SJCRH30 (cell line): ENCODE measurements at regions not wholly inside any gene's neighbourhood (a gene's known extent, or its start where the extent isn't known, plus 50 kb on each side); places are given as distances from the start of the nearest gene placed in this dataset.

Experiments
- DNase-seq, 2 experiments: peaks; one replicate each; pipeline ENCODE4 v3.0.0-alpha.2; 2015 to 2020
- H3K27ac ChIP-seq: fragments of 250-450 bp; sonication (Bioruptor Pico); 2 replicates; pipeline ENCODE4 v1.5.1; 2020; ENCODE audit warnings: mild to moderate bottlenecking, moderate library complexity
- H3K27me3 ChIP-seq: fragments of 250-450 bp; sonication (Bioruptor Pico); 2 replicates; pipeline ENCODE4 v1.5.1; 2020; ENCODE audit warnings: mild to moderate bottlenecking, moderate library complexity
- H3K36me3 ChIP-seq: fragments of 250-450 bp; sonication (Bioruptor Pico); 2 replicates; pipeline ENCODE4 v1.5.1; 2020; ENCODE audit warnings: mild to moderate bottlenecking, moderate library complexity
- H3K4me1 ChIP-seq: fragments of 250-450 bp; sonication (Bioruptor Pico); 2 replicates; pipeline ENCODE4 v1.5.1; 2020; ENCODE audit warnings: mild to moderate bottlenecking, moderate library complexity
- H3K4me3 ChIP-seq: fragments of 250-450 bp; sonication (Bioruptor Pico); 2 replicates; pipeline ENCODE4 v1.5.1; 2020; ENCODE audit warnings: mild to moderate bottlenecking, moderate library complexity
- H3K9me3 ChIP-seq: fragments of 250-450 bp; sonication (Bioruptor Pico); replicated peaks from 2 replicates; pipeline ENCODE4 v1.5.1; 2020; ENCODE audit warnings: mild to moderate bottlenecking, moderate library complexity

- no peaks in the 10 kb centered on the region for H3K36me3 ChIP-seq
- H3K27me3 ChIP-seq: peaks cover 4% of the 10 kb centered on the region
- DNase-seq: no peak
Observed at GRCh38 chr17:68790492-68790891, 164.7 kb downstream of the ABCA8 start.

DNA sequence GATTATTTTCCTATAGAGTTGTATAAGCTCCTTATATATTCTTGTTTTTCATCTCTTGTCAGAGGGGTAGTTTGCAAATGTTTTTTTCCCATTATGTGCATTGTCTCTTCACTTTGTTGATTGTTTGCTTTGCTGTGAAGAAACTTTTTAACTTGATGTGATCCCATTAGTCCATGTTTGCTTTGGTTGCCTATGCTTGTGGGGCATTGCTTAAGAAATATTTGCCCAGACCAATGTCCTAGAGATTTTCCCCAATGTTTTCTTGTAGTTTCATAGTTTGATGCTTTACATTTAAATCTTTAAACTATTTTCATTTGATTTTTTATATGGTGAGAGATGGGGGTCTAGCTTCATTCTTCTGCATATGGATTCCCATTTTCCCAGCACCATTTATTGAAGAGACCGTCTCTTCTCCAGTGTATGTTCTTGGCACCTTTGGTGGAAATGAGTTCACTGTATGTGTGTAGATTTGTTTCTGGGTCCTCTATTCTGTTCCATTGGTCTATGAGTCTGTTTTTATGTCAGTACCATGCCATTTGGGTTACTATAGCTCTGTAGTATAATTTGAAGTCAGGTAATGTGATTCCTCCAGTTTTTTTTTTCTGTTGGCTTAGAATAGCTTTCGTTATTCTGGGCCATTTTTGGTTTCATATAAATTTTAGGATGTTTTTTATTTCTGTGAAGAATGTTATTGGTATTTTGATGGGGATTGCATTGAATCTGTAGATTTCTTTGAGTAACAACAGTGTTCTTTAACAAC lies 165.8 kb downstream of the ABCA8 start:
- Histone ChIP-seq H3K4me1 (no peaks in the 10 kb centered on the region), H3K9me3 (no peaks in the 10 kb centered on the region), H3K27me3 (peaks cover 5% of the 10 kb centered on the region; the same call in 1 of the 2 replicates), H3K4me3 (no peak overlapping the region), H3K27ac (no peak overlapping the region), H3K36me3 (no peaks in the 10 kb centered on the region)
- DNase-seq: no peak

More at GRCh38 chr17:68790492-68790891, 164.7 kb downstream of the ABCA8 start:
- no peak overlapping the region for H3K4me3 ChIP-seq
- no peaks in the 10 kb centered on the region for H3K9me3 ChIP-seq
- H3K4me1 ChIP-seq: no peaks in the 10 kb centered on the region
- no peak overlapping the region for H3K27ac ChIP-seq

GRCh38 chr17:68785565-68786486 lies 169.4 kb downstream of the ABCA8 start:
- H3K36me3 ChIP-seq: no peaks in the 10 kb centered on the region
- peaks cover 6% of the 10 kb centered on the region; the same call in 1 of the 2 replicates for H3K27me3 ChIP-seq
- DNase-seq: no peak
- H3K4me1 ChIP-seq: no peaks in the 10 kb centered on the region
- no peak overlapping the region for H3K4me3 ChIP-seq
- H3K27ac ChIP-seq: no peak overlapping the region
- H3K9me3 ChIP-seq: no peaks in the 10 kb centered on the region

- no peaks in the 10 kb centered on the region for H3K36me3 ChIP-seq
- no peak overlapping the region for H3K27ac ChIP-seq
- H3K27me3 ChIP-seq: peaks cover 6% of the 10 kb centered on the region; the same call in 1 of the 2 replicates
- no peaks in the 10 kb centered on the region for H3K9me3 ChIP-seq
- no peaks in the 10 kb centered on the region for H3K4me1 ChIP-seq
- no peak for DNase-seq
- no peak overlapping the region for H3K4me3 ChIP-seq
Observed at GRCh38 chr17:68784431-68784830, 170.8 kb downstream of the ABCA8 start.

DNA sequence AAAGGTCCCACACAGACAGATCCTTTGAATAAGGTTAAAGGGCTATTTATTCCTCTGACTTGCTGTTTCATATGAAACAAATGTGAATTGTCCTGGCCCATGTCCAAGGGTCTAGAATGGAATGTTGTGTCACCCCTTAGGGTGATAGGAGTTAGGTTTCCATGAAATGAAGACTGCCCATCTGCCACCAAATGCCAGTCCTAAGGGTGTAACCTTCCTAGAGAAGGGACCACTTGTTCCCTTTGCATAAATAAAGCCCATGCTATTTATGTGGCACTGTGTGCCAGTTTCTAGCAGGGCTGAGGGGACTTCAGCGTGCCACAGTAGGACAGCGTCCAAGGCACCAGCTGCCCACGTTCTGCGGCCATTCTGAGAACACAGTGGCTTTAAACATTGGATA lies 171.3 kb downstream of the ABCA8 start:
- Histone ChIP-seq H3K27me3 (peaks cover 6% of the 10 kb centered on the region; the same call in 1 of the 2 replicates), H3K36me3 (no peaks in the 10 kb centered on the region), H3K4me3 (no peak overlapping the region), H3K4me1 (no peaks in the 10 kb centered on the region), H3K9me3 (no peaks in the 10 kb centered on the region), H3K27ac (no peak overlapping the region)
- peak in 1 of 2 experiments; percentile 9 for DNase-seq

DNA sequence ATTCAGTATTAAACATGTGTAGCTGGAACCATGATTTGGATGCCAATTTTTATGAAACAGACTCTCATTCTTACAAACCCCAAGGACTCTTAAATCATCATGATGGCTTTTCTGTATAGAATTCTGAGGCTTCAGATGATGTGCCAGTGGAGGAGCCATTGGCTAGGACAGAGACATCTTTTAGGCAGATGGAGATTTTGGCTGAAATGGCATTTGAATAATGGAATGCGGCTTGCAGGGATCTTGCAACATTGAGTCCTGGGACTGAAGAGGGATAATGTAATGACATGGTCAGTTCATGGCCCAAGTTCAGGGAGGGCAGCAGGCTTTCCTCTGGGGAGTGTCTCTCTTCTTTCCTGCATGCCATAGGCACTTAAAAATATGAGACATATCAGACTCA lies 172.4 kb downstream of the ABCA8 start:
- Histone ChIP-seq H3K4me3 (no peak overlapping the region), H3K27me3 (peaks cover 6% of the 10 kb centered on the region; the same call in 1 of the 2 replicates), H3K4me1 (no peaks in the 10 kb centered on the region), H3K27ac (no peak overlapping the region), H3K36me3 (no peaks in the 10 kb centered on the region), H3K9me3 (no peaks in the 10 kb centered on the region)
- no peak for DNase-seq

DNA sequence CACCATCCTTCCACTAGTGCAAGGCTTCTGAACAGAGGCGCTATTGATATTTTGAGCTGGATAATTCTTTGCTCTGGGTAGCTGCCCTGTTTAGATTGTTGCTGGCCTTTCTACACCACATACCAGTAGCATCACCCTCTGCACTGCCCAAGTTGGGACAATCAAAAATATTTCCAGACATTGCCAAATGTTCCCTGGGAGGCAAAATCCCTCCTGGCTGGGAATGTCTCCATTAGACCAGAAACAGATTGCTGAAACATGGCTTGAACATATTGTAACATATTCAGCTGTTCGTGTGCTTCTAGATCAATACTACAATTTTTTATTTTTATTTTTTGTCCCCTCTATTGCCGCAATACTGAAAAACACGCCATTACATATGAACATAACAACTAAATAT lies 174.6 kb downstream of the ABCA8 start:
- no peak for DNase-seq
- H3K27me3 ChIP-seq: peaks cover 6% of the 10 kb centered on the region; the same call in 1 of the 2 replicates
- no peaks in the 10 kb centered on the region for H3K4me1 ChIP-seq
- H3K27ac ChIP-seq: no peak overlapping the region
- H3K9me3 ChIP-seq: no peaks in the 10 kb centered on the region
- H3K4me3 ChIP-seq: no peak overlapping the region
- H3K36me3 ChIP-seq: no peaks in the 10 kb centered on the region

DNA sequence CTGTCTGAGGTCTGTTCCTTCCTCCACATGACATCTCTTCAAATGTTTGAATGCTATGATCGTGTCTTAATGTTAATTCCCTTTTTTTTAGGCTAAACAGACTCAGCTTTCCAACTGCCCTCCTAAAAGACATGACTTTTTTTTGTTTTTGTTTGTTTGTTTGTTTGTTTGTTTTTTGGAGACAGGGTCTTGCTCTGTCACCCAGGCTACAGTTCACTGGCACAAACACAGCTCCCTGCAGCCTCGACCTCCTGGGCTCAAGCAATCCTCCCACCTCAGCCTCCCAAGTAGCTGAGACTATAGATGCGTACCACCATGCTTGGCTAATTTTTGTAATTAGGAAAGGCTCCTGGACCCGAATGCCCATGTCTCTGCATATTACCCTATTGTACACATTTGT lies 176.5 kb downstream of the ABCA8 start:
- Histone ChIP-seq H3K9me3 (no peaks in the 10 kb centered on the region), H3K36me3 (no peaks in the 10 kb centered on the region), H3K27ac (no peak overlapping the region), H3K27me3 (no peaks in the 10 kb centered on the region), H3K4me3 (no peak overlapping the region), H3K4me1 (no peaks in the 10 kb centered on the region)
- no peak for DNase-seq

- Histone ChIP-seq H3K27me3 (no peaks in the 10 kb centered on the region), H3K9me3 (no peaks in the 10 kb centered on the region), H3K4me1 (no peaks in the 10 kb centered on the region), H3K36me3 (no peaks in the 10 kb centered on the region), H3K4me3 (no peak overlapping the region), H3K27ac (no peak overlapping the region)
- DNase-seq: no peak
Observed at GRCh38 chr17:68777856-68778694, 176.9 kb upstream of the FAM20A start.

GRCh38 chr17:68777243-68777855 lies 176.2 kb upstream of the FAM20A start:
- Histone ChIP-seq H3K4me3 (no peak overlapping the region), H3K9me3 (no peaks in the 10 kb centered on the region), H3K4me1 (no peaks in the 10 kb centered on the region), H3K27ac (no peak overlapping the region), H3K27me3 (no peaks in the 10 kb centered on the region), H3K36me3 (no peaks in the 10 kb centered on the region)
- peak; percentile 38 to 78 for DNase-seq

DNA sequence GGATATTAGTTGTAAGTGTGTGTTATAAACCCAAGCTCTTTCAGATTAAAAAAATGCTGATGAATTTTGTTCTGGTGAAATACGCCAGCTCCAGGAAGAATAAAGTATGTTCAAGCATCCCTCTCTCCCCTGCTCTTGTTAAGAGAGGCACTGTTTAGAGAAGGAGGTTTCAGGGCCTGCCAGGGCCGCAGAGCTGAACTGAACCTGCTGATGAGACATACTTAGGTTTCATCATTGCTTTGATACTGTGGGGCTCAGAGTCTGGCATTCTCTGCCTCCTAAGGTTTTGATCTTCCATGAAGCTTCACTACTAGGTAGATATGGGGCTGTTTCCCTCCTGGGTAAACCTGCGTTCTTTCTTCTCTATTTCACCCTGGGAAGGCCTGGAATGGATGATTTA lies 175.3 kb upstream of the FAM20A start:
- DNase-seq: no peak
- no peaks in the 10 kb centered on the region for H3K36me3 ChIP-seq
- H3K9me3 ChIP-seq: no peaks in the 10 kb centered on the region
- no peaks in the 10 kb centered on the region; the same call in 1 of the 2 replicates for H3K27me3 ChIP-seq
- no peak overlapping the region for H3K4me3 ChIP-seq
- no peak overlapping the region for H3K27ac ChIP-seq
- peaks cover 4% of the 10 kb centered on the region; the same call in 1 of the 2 replicates for H3K4me1 ChIP-seq

DNA sequence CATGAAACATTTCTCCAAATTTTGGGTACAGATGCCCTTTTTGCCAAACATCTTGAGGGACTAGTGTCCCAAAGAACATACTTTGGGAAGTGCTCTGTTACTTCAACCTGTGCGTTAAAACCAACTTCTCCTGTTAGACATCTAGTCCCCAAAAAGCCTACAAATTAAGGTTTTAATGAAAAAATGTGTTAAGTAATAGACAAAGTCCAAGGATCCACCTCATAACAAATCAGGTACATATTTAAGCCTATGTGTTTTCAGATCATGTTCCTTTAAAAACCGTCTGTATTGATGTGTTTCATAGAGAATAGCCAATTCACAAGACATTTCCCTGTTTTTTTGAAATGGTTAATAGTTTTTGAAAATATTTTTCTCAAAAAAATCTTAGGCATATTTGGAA lies 174.8 kb upstream of the FAM20A start:
- no peak overlapping the region for H3K27ac ChIP-seq

GRCh38 chr17:68775318-68775717 lies 174.2 kb upstream of the FAM20A start:
- no peak overlapping the region for H3K4me3 ChIP-seq
- DNase-seq: no peak

More for the DNA sequence above, 174.8 kb upstream of the FAM20A start:
- Histone ChIP-seq H3K4me1 (peaks cover 4% of the 10 kb centered on the region; the same call in 1 of the 2 replicates), H3K4me3 (no peak overlapping the region), H3K27me3 (no peaks in the 10 kb centered on the region; the same call in 1 of the 2 replicates), H3K36me3 (no peaks in the 10 kb centered on the region), H3K9me3 (no peaks in the 10 kb centered on the region)
- no peak for DNase-seq

More at GRCh38 chr17:68775318-68775717, 174.2 kb upstream of the FAM20A start:
- H3K4me1 ChIP-seq: peaks cover 4% of the 10 kb centered on the region; the same call in 1 of the 2 replicates
- H3K9me3 ChIP-seq: no peaks in the 10 kb centered on the region
- H3K27ac ChIP-seq: no peak overlapping the region
- no peaks in the 10 kb centered on the region for H3K36me3 ChIP-seq
- no peaks in the 10 kb centered on the region; the same call in 1 of the 2 replicates for H3K27me3 ChIP-seq
